ENCODE measurements at regions not wholly inside any gene's neighbourhood (a gene's known extent, or its start where the extent isn't known, plus 50 kb on each side); places are given as distances from the start of the nearest gene placed in this dataset.

DNA sequence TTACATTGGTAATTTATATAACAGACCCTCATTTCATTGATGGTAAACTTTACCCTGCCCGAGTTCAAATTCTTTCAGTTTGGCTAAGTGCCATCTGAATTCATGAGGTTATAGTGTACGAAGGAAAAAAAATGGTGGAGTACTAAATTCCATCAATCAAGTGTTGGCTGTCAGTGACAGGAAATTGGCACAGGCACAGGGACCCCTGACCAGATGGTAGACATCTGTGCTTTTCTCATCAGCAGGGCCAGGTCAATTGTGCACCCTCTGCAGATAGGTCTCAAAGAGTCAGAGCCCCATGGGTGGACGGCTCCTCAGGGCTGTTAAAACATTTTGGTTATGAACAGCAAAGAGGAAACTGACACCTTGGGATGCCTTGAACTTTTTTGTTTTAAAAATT is 439.2 kb downstream of the SETBP1 start:
- BruUV-seq (replicated peaks) = no TSS peak

DNA sequence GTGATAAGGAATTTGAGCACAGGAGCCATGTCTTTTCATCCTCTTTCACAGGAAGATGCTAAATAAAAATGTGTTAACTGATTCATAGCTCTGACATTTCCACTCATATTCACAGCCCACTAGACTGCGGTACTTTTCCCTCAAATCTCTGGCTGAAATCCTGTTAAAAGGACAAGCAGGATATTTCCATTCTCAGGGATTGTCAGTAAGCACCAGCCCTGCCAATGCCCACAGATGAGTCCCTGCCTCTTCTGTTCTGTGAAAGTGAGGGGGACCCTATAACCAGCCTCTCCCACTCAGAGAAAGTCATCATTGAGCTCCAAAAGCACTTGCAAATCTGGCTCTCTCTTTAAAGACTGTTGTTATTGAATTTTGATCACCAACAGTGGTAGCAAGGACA is 440.5 kb downstream of the SETBP1 start:
- Histone ChIP-seq H3K27ac (ENCODE audit: low read depth, low read length, poor library complexity, severe bottlenecking) (no peak overlapping the region), H3K27me3 (replicated peaks; ENCODE audit: insufficient read depth, low read depth, low read length, poor library complexity) (peaks cover 23% of the 10 kb centered on the region), H3K9me3 (ENCODE audit: low read depth, low read length, poor library complexity, severe bottlenecking) (no peaks in the 10 kb centered on the region), H3K36me3 (ENCODE audit: insufficient read depth, low read length, poor library complexity, severe bottlenecking) (no peaks in the 10 kb centered on the region), H3K4me3 (ENCODE audit: low read depth, low read length, poor library complexity, severe bottlenecking) (no peak overlapping the region), H3K4me1 (ENCODE audit: insufficient read depth, low read length, poor library complexity, severe bottlenecking) (no peaks in the 10 kb centered on the region)
- BruUV-seq (replicated peaks) = no TSS peak
- POLR2A ChIA-PET (ENCODE audit: low non-redundant PET) = no interaction called here
- intact Hi-C loops (cut with micrococcal nuclease; ENCODE audit: unreplicated experiment) = no loop called here
- TF ChIP-seq, protein P1, sequence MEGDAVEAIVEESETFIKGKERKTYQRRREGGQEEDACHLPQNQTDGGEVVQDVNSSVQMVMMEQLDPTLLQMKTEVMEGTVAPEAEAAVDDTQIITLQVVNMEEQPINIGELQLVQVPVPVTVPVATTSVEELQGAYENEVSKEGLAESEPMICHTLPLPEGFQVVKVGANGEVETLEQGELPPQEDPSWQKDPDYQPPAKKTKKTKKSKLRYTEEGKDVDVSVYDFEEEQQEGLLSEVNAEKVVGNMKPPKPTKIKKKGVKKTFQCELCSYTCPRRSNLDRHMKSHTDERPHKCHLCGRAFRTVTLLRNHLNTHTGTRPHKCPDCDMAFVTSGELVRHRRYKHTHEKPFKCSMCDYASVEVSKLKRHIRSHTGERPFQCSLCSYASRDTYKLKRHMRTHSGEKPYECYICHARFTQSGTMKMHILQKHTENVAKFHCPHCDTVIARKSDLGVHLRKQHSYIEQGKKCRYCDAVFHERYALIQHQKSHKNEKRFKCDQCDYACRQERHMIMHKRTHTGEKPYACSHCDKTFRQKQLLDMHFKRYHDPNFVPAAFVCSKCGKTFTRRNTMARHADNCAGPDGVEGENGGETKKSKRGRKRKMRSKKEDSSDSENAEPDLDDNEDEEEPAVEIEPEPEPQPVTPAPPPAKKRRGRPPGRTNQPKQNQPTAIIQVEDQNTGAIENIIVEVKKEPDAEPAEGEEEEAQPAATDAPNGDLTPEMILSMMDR (conservative IDR thresholded peaks at IDR 0.05; ENCODE audit: low read depth, low read length) = no peak
- TF ChIP-seq EZH2 (IDR thresholded peaks at IDR 0.05; ENCODE audit: borderline replicate concordance, low read depth, low read length, poor library complexity, severe bottlenecking) = no peak
- CTCF ChIA-PET = no interaction called here
- DNase-seq (ENCODE audit: low spot score) = no peak

More for the DNA sequence above, 439.2 kb downstream of the SETBP1 start:
- POLR2A ChIA-PET (ENCODE audit: low non-redundant PET) = no interaction called here
- TF ChIP-seq, protein P1 (conservative IDR thresholded peaks at IDR 0.05; ENCODE audit: low read depth, low read length) = no peak
- no peak for TF ChIP-seq EZH2 (IDR thresholded peaks at IDR 0.05; ENCODE audit: borderline replicate concordance, low read depth, low read length, poor library complexity, severe bottlenecking)
- Histone ChIP-seq H3K4me3 (ENCODE audit: low read depth, low read length, poor library complexity, severe bottlenecking) (no peak overlapping the region), H3K4me1 (ENCODE audit: insufficient read depth, low read length, poor library complexity, severe bottlenecking) (no peaks in the 10 kb centered on the region), H3K27ac (ENCODE audit: low read depth, low read length, poor library complexity, severe bottlenecking) (no peak overlapping the region), H3K27me3 (replicated peaks; ENCODE audit: insufficient read depth, low read depth, low read length, poor library complexity) (peaks cover 27% of the 10 kb centered on the region), H3K9me3 (ENCODE audit: low read depth, low read length, poor library complexity, severe bottlenecking) (no peaks in the 10 kb centered on the region), H3K36me3 (ENCODE audit: insufficient read depth, low read length, poor library complexity, severe bottlenecking) (no peaks in the 10 kb centered on the region)
- DNase-seq (ENCODE audit: low spot score) = no peak
- CTCF ChIA-PET = no interaction called here
- intact Hi-C loops (cut with micrococcal nuclease; ENCODE audit: unreplicated experiment) = no loop called here

DNA sequence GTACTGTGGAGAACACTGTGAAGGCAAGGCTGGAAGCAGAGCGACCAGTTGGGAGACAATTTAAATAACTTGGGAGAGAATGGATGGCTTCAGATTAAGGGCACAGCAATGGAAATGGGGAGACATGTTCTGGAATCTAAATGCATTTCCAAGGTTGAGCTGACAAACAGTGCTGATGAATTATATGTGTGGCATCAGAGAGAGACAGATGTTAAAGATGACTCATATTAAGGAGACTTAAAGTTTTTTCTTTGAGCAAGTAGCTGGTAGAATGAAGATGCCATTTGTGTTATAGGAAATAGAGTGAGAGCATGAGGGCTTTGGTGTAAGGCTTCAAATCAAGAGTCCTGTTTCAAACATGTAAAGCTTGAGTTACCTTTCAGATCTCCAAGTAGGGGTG is 441.8 kb downstream of the SETBP1 start:
- no TSS peak for BruUV-seq (replicated peaks)
- no peaks in the 10 kb centered on the region for H3K9me3 ChIP-seq (ENCODE audit: low read depth, low read length, poor library complexity, severe bottlenecking)
- intact Hi-C loops (cut with micrococcal nuclease; ENCODE audit: unreplicated experiment) = no loop called here
- no peaks in the 10 kb centered on the region for H3K4me1 ChIP-seq (ENCODE audit: insufficient read depth, low read length, poor library complexity, severe bottlenecking)
- H3K27ac ChIP-seq (ENCODE audit: low read depth, low read length, poor library complexity, severe bottlenecking) = no peak overlapping the region
- no peak for DNase-seq (ENCODE audit: low spot score)
- TF ChIP-seq EZH2 (IDR thresholded peaks at IDR 0.05; ENCODE audit: borderline replicate concordance, low read depth, low read length, poor library complexity, severe bottlenecking) = no peak
- TF ChIP-seq, protein P1 (conservative IDR thresholded peaks at IDR 0.05; ENCODE audit: low read depth, low read length) = no peak
- peaks cover 14% of the 10 kb centered on the region for H3K27me3 ChIP-seq (replicated peaks; ENCODE audit: insufficient read depth, low read depth, low read length, poor library complexity)
- POLR2A ChIA-PET (ENCODE audit: low non-redundant PET) = no interaction called here
- CTCF ChIA-PET = no interaction called here
- H3K4me3 ChIP-seq (ENCODE audit: low read depth, low read length, poor library complexity, severe bottlenecking) = no peak overlapping the region
- no peaks in the 10 kb centered on the region for H3K36me3 ChIP-seq (ENCODE audit: insufficient read depth, low read length, poor library complexity, severe bottlenecking)

Measured in A673 (cell line).